ENCODE measurements at regions not wholly inside any gene's neighbourhood (a gene's known extent, or its start where the extent isn't known, plus 50 kb on each side); places are given as distances from the start of the nearest gene placed in this dataset.

DNA sequence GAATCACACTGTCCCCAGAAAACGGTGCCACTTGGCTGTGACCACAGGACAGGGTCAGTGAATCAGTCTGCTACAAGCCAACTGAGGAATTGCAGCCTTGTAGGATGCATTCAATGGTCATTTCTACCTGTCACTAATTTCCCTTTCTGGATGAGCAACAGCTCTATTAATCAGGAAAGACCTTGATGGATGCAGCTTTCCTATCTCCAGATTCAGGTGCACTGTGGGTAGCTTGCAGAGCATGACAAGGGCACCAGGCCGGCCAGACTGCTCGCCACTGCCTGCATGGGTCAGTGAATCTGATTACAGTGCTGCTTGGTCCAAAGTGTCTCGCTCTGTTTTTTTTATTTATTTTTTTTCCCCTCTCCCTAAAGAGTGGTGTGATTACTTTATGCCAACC lies 506.8 kb upstream of the AUTS2 start:
- Histone ChIP-seq H3K79me2 (ENCODE audit: insufficient read depth, low read depth) (no peaks in the 10 kb centered on the region), H3K27ac (no peak overlapping the region), H3K4me2 (no peak overlapping the region), H3K27me3 (ENCODE audit: insufficient read depth, low read depth) (no peaks in the 10 kb centered on the region), H3K36me3 (ENCODE audit: insufficient read depth) (no peaks in the 10 kb centered on the region), H3K9ac (no peak overlapping the region), H3K4me3 (IDR thresholded peaks at IDR 0.05; ENCODE audit: insufficient read depth, low read depth, low read length) (no peak overlapping the region), H4K20me1 (ENCODE audit: insufficient read depth) (no peaks in the 10 kb centered on the region), H3K4me1 (ENCODE audit: low read depth, poor library complexity, severe bottlenecking) (no peaks in the 10 kb centered on the region), H2AFZ (ENCODE audit: low read depth) (no peak overlapping the region)
- TF ChIP-seq, protein P1, sequence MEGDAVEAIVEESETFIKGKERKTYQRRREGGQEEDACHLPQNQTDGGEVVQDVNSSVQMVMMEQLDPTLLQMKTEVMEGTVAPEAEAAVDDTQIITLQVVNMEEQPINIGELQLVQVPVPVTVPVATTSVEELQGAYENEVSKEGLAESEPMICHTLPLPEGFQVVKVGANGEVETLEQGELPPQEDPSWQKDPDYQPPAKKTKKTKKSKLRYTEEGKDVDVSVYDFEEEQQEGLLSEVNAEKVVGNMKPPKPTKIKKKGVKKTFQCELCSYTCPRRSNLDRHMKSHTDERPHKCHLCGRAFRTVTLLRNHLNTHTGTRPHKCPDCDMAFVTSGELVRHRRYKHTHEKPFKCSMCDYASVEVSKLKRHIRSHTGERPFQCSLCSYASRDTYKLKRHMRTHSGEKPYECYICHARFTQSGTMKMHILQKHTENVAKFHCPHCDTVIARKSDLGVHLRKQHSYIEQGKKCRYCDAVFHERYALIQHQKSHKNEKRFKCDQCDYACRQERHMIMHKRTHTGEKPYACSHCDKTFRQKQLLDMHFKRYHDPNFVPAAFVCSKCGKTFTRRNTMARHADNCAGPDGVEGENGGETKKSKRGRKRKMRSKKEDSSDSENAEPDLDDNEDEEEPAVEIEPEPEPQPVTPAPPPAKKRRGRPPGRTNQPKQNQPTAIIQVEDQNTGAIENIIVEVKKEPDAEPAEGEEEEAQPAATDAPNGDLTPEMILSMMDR (conservative IDR thresholded peaks at IDR 0.05; ENCODE audit: low read depth, low read length) = no peak

DNA sequence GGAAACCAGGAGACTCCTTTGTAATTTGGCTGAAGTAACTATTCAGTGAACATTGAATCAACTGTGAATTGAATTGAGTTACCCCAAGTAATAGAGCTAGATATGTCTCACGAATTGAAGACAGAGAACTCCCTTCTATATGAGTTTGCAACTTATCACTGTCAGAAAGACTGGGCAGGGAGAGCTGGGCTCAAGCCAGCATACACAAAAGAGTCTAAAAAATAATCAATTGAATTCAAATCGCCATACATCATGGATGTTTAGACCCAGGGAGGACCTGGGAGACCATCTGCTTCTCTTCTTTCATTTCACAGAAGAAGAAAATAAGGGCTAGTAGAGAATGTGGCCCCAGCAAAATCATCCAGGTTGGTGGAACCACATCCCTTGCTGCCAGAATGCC lies 503.1 kb upstream of the AUTS2 start:
- no peaks in the 10 kb centered on the region for H3K4me1 ChIP-seq (ENCODE audit: low read depth, poor library complexity, severe bottlenecking)
- H3K79me2 ChIP-seq (ENCODE audit: insufficient read depth, low read depth) = no peaks in the 10 kb centered on the region
- H3K27ac ChIP-seq = no peak overlapping the region
- TF ChIP-seq, protein P1 (conservative IDR thresholded peaks at IDR 0.05; ENCODE audit: low read depth, low read length) = no peak
- no peak overlapping the region for H3K9ac ChIP-seq
- no peaks in the 10 kb centered on the region for H3K27me3 ChIP-seq (ENCODE audit: insufficient read depth, low read depth)
- no peak overlapping the region for H3K4me2 ChIP-seq
- H4K20me1 ChIP-seq (ENCODE audit: insufficient read depth) = no peaks in the 10 kb centered on the region
- H2AFZ ChIP-seq (ENCODE audit: low read depth) = no peak overlapping the region
- no peaks in the 10 kb centered on the region for H3K36me3 ChIP-seq (ENCODE audit: insufficient read depth)
- H3K4me3 ChIP-seq (IDR thresholded peaks at IDR 0.05; ENCODE audit: insufficient read depth, low read depth, low read length) = no peak overlapping the region

GRCh38 chr7:69095649-69096048 lies 502.6 kb upstream of the AUTS2 start:
- H3K27ac ChIP-seq = no peak overlapping the region
- H3K79me2 ChIP-seq (ENCODE audit: insufficient read depth, low read depth) = no peaks in the 10 kb centered on the region
- no peak overlapping the region for H2AFZ ChIP-seq (ENCODE audit: low read depth)
- no peaks in the 10 kb centered on the region for H3K36me3 ChIP-seq (ENCODE audit: insufficient read depth)
- no peaks in the 10 kb centered on the region for H3K27me3 ChIP-seq (ENCODE audit: insufficient read depth, low read depth)
- H3K9ac ChIP-seq = no peak overlapping the region
- H3K4me2 ChIP-seq = no peak overlapping the region
- no peak overlapping the region for H3K4me3 ChIP-seq (IDR thresholded peaks at IDR 0.05; ENCODE audit: insufficient read depth, low read depth, low read length)
- no peaks in the 10 kb centered on the region for H4K20me1 ChIP-seq (ENCODE audit: insufficient read depth)
- TF ChIP-seq, protein P1 (conservative IDR thresholded peaks at IDR 0.05; ENCODE audit: low read depth, low read length) = no peak
- H3K4me1 ChIP-seq (ENCODE audit: low read depth, poor library complexity, severe bottlenecking) = no peaks in the 10 kb centered on the region

GRCh38 chr7:69104023-69104422 lies 494.3 kb upstream of the AUTS2 start:
- H3K27me3 ChIP-seq (ENCODE audit: insufficient read depth, low read depth) = no peaks in the 10 kb centered on the region
- no peak overlapping the region for H3K4me2 ChIP-seq
- no peaks in the 10 kb centered on the region for H4K20me1 ChIP-seq (ENCODE audit: insufficient read depth)
- H3K4me1 ChIP-seq (ENCODE audit: low read depth, poor library complexity, severe bottlenecking) = no peaks in the 10 kb centered on the region
- no peak overlapping the region for H3K27ac ChIP-seq
- no peak overlapping the region for H3K4me3 ChIP-seq (IDR thresholded peaks at IDR 0.05; ENCODE audit: insufficient read depth, low read depth, low read length)
- no peaks in the 10 kb centered on the region for H3K79me2 ChIP-seq (ENCODE audit: insufficient read depth, low read depth)
- H3K9ac ChIP-seq = no peak overlapping the region
- no peaks in the 10 kb centered on the region for H3K36me3 ChIP-seq (ENCODE audit: insufficient read depth)
- no peak overlapping the region for H2AFZ ChIP-seq (ENCODE audit: low read depth)
- TF ChIP-seq, protein P1 (conservative IDR thresholded peaks at IDR 0.05; ENCODE audit: low read depth, low read length) = no peak
